ENCODE measurements at regions not wholly inside any gene's neighbourhood (a gene's known extent, or its start where the extent isn't known, plus 50 kb on each side); places are given as distances from the start of the nearest gene placed in this dataset.

DNA sequence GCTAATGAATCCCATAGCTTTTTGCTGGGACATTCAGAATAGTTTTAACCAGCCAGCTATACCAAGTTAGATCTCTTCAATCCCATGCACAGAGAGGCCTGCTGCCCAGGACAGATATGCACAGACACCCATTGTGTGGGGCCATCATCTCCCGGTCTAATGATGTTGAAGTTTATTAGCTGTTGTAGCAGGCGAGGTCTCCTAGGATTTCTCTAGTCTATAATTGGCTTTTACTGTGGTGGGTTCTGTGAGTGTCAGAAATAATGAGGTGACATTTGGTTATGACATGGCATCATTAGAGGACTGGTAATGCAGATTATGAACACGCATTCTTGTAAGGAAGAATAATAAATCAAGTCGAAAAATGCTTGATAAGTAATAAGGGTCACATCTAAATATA lies 81.4 kb upstream of the PLPP4 start:
- no peak for DNase-seq (ENCODE audit: low spot score)
- Histone ChIP-seq H4K20me1 (ENCODE audit: insufficient read depth, poor library complexity, severe bottlenecking) (no peaks in the 10 kb centered on the region), H3K4me2 (no peak overlapping the region), H3K27me3 (peaks cover under 1% of the 10 kb centered on the region), H3K9me2 (replicated peaks; ENCODE audit: insufficient read depth) (no peaks in the 10 kb centered on the region), H2AFZ (no peak overlapping the region), H3K4me1 (ENCODE audit: insufficient read depth) (no peaks in the 10 kb centered on the region), H3K9me3 (ENCODE audit: low read depth) (no peaks in the 10 kb centered on the region), H3K79me2 (no peaks in the 10 kb centered on the region), H3K4me3 (no peak overlapping the region), H3K36me3 (replicated peaks; ENCODE audit: insufficient read depth, low read depth) (no peaks in the 10 kb centered on the region), H3K27ac (no peak overlapping the region)
- WGBS (ENCODE audit: low lambda C conversion rate, missing lambda C conversion rate): 76% methylated on average over 4 of the region's 4 CpGs
- no peak for TF ChIP-seq EZH2phosphoT487 (IDR thresholded peaks at IDR 0.05; ENCODE audit: low read depth, severe bottlenecking, unreplicated experiment)
- TF ChIP-seq EZH2 (IDR thresholded peaks at IDR 0.05; ENCODE audit: borderline replicate concordance): no peak
- TF ChIP-seq, protein P1, sequence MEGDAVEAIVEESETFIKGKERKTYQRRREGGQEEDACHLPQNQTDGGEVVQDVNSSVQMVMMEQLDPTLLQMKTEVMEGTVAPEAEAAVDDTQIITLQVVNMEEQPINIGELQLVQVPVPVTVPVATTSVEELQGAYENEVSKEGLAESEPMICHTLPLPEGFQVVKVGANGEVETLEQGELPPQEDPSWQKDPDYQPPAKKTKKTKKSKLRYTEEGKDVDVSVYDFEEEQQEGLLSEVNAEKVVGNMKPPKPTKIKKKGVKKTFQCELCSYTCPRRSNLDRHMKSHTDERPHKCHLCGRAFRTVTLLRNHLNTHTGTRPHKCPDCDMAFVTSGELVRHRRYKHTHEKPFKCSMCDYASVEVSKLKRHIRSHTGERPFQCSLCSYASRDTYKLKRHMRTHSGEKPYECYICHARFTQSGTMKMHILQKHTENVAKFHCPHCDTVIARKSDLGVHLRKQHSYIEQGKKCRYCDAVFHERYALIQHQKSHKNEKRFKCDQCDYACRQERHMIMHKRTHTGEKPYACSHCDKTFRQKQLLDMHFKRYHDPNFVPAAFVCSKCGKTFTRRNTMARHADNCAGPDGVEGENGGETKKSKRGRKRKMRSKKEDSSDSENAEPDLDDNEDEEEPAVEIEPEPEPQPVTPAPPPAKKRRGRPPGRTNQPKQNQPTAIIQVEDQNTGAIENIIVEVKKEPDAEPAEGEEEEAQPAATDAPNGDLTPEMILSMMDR (IDR thresholded peaks at IDR 0.05; ENCODE audit: poor library complexity): no peak

DNA sequence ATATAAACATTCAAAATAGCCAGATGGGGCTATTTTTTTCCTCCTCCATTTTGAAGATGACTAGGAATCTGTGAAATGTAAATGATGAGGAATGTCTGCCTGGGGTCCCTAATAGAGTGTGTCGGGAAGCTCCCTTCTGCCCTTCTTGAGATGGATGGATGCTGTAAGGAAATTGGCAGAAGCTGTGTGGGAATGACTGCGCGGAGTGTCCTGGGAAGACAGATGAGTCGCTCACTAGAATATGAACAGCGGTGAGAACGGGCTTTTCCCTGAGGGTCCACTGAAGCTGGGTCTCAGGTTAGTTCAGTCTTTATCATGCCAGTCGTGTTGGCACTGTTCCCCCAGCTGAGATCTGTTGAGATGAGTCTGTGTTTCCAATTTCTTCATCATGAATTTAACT lies 75.1 kb upstream of the PLPP4 start:
- Histone ChIP-seq H2AFZ (no peak overlapping the region), H3K27me3 (peaks cover under 1% of the 10 kb centered on the region), H3K4me1 (ENCODE audit: insufficient read depth) (no peaks in the 10 kb centered on the region), H3K9me3 (ENCODE audit: low read depth) (no peaks in the 10 kb centered on the region), H3K9me2 (replicated peaks; ENCODE audit: insufficient read depth) (no peaks in the 10 kb centered on the region), H3K27ac (no peak overlapping the region), H4K20me1 (ENCODE audit: insufficient read depth, poor library complexity, severe bottlenecking) (no peaks in the 10 kb centered on the region), H3K4me2 (no peak overlapping the region), H3K36me3 (replicated peaks; ENCODE audit: insufficient read depth, low read depth) (no peaks in the 10 kb centered on the region), H3K4me3 (no peak overlapping the region), H3K79me2 (no peaks in the 10 kb centered on the region)
- no peak for DNase-seq (ENCODE audit: low spot score)
- WGBS (ENCODE audit: low lambda C conversion rate, missing lambda C conversion rate): 91% methylated on average over 7 of the region's 7 CpGs
- TF ChIP-seq, protein P1 (IDR thresholded peaks at IDR 0.05; ENCODE audit: poor library complexity): no peak
- TF ChIP-seq EZH2phosphoT487 (IDR thresholded peaks at IDR 0.05; ENCODE audit: low read depth, severe bottlenecking, unreplicated experiment) (no peak), EZH2 (IDR thresholded peaks at IDR 0.05; ENCODE audit: borderline replicate concordance) (no peak)

DNA sequence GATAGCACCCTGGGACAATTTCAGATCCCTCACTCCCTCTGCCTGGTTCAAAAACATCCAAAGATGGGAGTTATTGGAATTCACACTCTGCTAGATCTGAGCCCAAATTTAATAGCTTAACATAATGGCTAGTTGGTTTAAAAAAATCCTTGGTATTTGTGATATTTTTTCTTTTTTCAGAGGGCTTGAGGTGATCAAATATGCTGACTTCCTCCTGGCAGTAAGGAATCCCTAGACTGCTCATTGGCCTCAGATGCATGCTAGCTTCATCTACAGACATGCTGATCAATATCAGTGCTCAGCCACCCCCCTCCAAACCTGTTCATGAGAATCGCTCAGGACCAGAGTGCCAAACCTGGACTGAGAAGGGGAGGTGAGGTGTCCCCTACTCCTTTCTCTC lies 74.7 kb upstream of the PLPP4 start:
- H4K20me1 ChIP-seq (ENCODE audit: insufficient read depth, poor library complexity, severe bottlenecking): no peaks in the 10 kb centered on the region
- H3K27ac ChIP-seq: no peak overlapping the region
- peaks cover 4% of the 10 kb centered on the region for H3K27me3 ChIP-seq
- no peak overlapping the region for H2AFZ ChIP-seq
- H3K4me3 ChIP-seq: no peak overlapping the region
- H3K4me1 ChIP-seq (ENCODE audit: insufficient read depth): no peaks in the 10 kb centered on the region
- no peak for DNase-seq (ENCODE audit: low spot score)
- TF ChIP-seq EZH2phosphoT487 (IDR thresholded peaks at IDR 0.05; ENCODE audit: low read depth, severe bottlenecking, unreplicated experiment) (no peak), EZH2 (IDR thresholded peaks at IDR 0.05; ENCODE audit: borderline replicate concordance) (no peak)
- TF ChIP-seq, protein P1 (IDR thresholded peaks at IDR 0.05; ENCODE audit: poor library complexity): no peak
- H3K9me2 ChIP-seq (replicated peaks; ENCODE audit: insufficient read depth): no peaks in the 10 kb centered on the region
- 73% methylated on average over 1 of the region's 1 CpG for WGBS (ENCODE audit: low lambda C conversion rate, missing lambda C conversion rate)
- H3K4me2 ChIP-seq: no peak overlapping the region
- H3K9me3 ChIP-seq (ENCODE audit: low read depth): no peaks in the 10 kb centered on the region
- no peaks in the 10 kb centered on the region for H3K79me2 ChIP-seq
- no peaks in the 10 kb centered on the region for H3K36me3 ChIP-seq (replicated peaks; ENCODE audit: insufficient read depth, low read depth)

DNA sequence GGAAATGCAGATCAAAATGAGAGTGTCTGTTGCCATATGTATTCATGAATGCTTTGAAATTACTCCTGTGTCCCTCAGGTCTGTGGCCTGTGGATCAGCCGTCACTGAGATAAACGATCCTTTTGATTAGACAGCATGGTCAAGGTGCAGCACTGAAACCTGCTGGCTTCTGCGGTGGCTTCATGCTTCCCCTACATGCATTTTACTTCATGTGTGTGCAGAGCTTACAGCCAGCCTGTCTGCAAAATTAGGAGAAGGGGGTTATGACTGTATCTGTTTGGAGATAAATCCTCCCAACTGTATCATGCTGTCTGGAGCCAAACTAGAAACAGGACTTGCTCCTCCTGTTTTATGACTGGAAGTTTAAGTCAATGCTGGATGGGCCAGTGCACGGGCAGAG lies 71.0 kb upstream of the PLPP4 start:
- Histone ChIP-seq H3K27ac (no peak overlapping the region), H3K4me1 (ENCODE audit: insufficient read depth) (no peaks in the 10 kb centered on the region), H3K36me3 (replicated peaks; ENCODE audit: insufficient read depth, low read depth) (no peaks in the 10 kb centered on the region), H3K4me2 (no peak overlapping the region), H4K20me1 (ENCODE audit: insufficient read depth, poor library complexity, severe bottlenecking) (no peaks in the 10 kb centered on the region), H2AFZ (no peak overlapping the region), H3K9me3 (ENCODE audit: low read depth) (no peaks in the 10 kb centered on the region), H3K9me2 (replicated peaks; ENCODE audit: insufficient read depth) (no peaks in the 10 kb centered on the region), H3K4me3 (no peak overlapping the region), H3K79me2 (no peaks in the 10 kb centered on the region), H3K27me3 (peaks cover 4% of the 10 kb centered on the region)
- no peak for DNase-seq (ENCODE audit: low spot score)
- 58% methylated on average over 4 of the region's 4 CpGs for WGBS (ENCODE audit: low lambda C conversion rate, missing lambda C conversion rate)
- TF ChIP-seq, protein P1 (IDR thresholded peaks at IDR 0.05; ENCODE audit: poor library complexity): no peak
- no peak for TF ChIP-seq EZH2 (IDR thresholded peaks at IDR 0.05; ENCODE audit: borderline replicate concordance)
- TF ChIP-seq EZH2phosphoT487 (IDR thresholded peaks at IDR 0.05; ENCODE audit: low read depth, severe bottlenecking, unreplicated experiment): no peak
